Activated CD4-positive, CD25-positive, alpha-beta regulatory T cell treated with anti-CD3 and anti-CD28 coated beads, Interleukin-2, amount 50 U/mL, for 72 hours (primary cell): ENCODE measurements at regions not wholly inside any gene's neighbourhood (a gene's known extent, or its start where the extent isn't known, plus 50 kb on each side); places are given as distances from the start of the nearest gene placed in this dataset.
"Not testable (repeated sequence)": the region's sequence is repeated elsewhere in the genome, so short reads cannot be mapped to it uniquely, and the experiment has no call there.

Experiments
- DNase-seq: peaks from one replicate; pipeline ENCODE4 v3.0.0; 2021

DNA sequence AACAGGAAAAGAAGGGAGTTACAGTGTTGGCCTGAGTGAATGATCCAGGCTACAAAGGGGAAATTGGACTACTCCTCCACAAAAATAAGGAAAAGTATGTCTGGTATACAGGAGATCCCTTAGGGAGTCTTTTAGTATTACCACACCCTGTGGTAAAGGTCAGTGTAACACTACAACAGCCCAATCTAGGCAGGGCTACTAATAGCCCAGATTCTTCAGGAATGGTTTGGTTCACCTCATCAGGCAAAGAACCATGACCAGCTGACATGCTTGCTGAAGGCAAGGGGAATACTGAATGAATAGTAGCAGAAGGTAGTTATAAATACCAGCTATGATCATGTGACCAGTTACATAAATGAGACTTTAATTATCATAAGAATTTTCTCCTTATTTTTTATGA, 372.6 kb upstream of the ATP11B start:
- no peak for DNase-seq

DNA sequence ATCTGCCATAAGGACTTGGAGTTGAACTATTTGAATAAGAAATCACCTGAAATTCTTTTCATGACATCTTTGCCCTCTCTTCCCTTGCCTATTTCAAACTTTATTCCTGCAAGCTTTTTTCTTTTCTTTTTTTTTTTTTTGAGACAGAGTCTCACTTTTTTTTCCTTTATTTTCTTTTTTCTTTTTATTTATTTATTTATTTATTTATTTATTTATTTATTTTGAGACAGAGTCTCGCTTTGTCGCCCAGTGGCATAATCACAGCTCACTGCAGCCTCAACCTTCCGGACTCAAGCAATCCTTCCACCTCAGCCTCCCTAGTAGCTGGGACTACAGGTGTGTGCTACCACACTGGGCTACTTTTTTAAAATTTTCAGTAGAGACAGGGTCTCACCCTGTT, 369.3 kb upstream of the ATP11B start:
- no peak for DNase-seq

DNA sequence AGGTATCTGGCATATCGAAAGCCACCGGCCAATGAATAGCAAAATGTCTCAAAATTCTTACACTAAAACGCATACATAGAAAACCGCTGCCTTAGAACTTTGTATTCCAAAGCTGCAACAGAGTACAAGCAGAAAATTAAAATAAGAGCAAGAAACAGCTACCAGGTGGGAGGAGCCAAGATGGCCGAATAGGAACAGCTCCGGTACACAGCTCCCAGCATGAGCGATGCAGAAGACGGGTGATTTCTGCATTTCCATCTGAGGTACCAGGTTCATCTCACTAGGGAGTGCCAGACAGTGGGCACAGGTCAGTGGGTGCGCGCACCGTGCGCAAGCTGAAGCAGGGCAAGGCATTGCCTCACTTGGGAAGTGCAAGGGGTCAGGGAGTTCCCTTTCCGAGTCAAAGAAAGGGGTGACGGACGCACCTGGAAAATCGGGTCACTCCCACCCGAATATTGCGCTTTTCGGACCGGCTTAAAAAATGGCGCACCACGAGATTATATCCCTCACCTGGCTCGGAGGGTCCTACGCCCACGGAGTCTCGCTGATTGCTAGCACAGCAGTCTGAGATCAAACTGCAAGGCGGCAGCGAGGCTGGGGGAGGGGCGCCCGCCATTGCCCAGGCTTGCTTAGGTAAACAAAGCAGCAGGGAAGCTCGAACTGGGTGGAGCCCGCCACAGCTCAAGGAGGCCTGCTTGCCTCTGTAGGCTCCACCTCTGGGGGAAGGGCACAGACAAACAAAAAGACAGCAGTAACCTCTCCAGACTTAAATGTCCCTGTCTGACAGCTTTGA, 367.2 kb upstream of the ATP11B start:
- DNase-seq, result not testable (repeated sequence)

DNA sequence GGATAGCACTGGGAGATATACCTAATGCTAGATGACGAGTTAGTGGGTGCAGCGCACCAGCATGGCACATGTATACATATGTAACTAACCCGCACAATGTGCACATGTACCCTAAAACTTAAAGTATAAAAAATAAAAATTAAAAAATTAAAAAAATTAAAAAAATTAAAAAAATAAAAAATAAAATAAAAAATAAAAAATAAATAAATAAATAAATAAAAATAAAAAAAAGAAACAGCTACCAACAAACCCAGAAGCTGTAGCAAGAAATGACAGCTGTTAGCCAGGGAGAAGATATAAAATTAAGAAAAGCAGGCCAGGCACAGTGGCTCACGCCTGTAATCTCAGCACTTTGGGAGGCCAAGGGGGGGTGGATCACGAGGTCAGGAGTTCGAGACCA, 361.3 kb upstream of the ATP11B start:
- not testable (repeated sequence) for DNase-seq

DNA sequence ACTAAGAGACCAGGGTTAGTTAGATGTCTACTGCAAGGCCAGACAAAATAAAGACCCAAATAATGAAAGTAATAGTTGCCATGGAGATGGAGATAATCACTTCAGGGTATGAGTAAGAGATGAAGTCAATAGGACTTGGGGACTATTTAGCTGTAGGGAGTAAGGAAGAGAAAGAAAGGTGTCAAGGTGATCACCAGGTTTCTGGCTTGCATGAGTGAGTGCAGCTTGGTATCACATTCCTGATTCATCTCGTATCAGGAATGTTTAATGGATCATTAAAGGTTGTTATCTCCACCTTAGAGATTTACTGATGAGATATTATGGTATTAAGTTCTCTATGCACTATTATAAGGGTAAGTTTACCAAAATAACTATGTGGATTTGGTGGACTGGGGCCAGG, 357.4 kb upstream of the ATP11B start:
- no peak for DNase-seq

DNA sequence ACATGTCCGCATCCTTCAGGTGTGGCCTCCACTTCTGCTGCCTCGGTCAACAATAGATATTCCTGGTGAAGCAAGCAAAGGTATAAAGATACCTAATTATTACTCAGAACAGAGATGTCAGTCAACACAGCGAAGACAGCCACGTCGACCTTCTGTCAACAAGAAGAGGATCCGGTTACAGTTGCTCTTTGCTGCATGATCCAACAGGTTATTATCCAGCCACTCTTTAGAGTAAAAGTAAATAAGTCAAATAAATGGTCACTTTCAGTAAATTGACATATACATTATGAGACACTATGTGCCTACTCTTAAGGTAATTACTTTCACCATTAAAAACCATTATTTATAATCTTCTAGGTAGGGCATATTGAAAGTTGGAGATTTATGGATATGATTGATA, 356.8 kb upstream of the ATP11B start:
- no peak for DNase-seq

DNA sequence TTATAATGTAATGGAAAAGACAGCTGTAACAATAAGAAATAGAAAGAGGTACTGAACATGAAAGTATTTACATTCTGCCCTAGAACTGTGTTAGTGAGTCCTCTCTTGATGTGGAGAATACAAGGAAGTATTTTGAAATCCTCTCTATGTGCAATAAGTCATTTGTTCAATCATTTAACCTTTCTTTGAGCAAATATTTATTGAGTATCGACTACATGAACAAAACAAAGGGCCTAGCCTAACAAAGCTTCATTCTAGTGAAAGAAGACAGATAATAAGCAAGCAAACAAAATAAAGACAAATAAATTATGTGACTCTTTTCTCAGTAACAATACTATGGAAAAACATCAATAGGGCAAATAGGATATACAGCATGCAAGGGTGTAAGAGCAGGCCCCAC, 354.9 kb upstream of the ATP11B start:
- DNase-seq, result no peak

DNA sequence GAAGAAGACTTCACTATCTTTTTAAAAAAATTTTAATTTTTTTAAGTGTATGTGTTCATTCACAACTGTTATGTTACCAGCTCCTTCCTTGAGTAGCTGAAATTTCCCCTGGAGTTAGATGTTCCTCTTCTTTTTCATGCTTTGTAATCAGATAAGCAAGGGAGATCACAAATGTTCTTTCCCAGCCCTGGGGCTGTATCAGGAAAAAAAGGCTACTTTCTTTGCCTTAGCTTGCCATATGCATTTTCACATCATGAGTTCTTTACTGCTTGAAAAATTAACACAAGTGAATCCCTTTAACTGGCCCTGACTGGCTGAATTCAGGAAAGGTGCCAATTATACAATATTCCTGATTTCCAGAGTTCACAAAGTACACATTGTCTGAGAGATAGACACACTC, 353.2 kb upstream of the ATP11B start:
- DNase-seq, result no peak

DNA sequence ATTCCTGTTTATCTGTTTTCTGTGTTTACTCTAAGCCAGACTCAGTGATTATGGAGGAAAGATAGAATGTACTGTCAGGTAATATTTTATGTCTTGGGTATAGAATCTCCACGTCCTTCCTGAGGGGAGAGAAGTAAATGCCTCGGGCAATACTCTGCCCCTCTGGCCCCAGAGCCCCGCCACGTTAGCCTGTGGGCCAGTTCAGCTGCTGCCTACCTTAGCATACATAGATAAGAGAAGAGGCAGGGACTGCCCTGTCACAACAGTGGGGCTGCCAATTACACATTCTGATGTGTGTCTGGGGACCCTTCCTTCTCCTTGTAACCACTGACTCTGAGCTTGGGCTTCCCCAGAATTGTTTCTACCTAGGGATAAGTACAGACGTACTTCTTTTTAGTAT, 347.7 kb upstream of the ATP11B start:
- DNase-seq, result no peak

DNA sequence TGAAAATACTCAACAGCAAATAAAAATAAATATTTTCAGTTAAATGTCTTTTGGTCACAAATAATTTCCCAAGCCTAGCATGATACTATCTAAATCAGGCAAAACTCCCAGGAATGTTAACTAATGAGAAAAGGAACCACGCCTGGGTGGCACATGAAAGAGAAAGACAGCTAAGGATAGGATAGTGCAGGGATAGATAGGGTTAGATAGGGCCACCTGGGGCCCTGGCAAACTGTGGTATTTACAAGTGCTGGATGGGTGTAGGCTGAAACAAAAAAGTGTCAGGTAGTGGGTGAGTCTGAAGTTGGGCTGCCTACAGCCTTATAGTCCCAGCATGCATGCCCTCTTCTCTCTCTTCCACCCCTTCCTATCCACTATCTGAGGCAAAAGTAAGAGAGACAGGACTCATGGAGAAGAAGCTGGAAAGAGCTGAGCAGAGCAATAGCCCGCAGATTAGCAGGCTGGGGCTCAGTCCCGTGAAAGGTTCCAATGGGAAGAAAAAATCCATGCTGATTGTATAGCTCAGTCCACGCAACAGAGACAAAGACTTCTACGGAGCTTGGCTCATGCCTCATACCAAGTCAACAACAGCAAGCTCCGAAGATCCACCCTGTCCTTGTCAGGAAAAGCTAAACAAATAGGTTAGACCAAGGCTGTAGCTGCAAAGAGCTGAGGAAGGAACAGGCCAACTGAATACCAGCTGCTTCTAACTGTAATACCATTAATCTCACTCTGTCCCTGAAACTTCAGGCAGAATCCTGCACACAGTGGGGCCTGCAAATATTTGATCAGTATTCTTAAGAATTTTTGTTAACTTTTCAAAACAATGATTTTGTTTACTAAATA, 342.1 kb upstream of the ATP11B start:
- no peak for DNase-seq

DNA sequence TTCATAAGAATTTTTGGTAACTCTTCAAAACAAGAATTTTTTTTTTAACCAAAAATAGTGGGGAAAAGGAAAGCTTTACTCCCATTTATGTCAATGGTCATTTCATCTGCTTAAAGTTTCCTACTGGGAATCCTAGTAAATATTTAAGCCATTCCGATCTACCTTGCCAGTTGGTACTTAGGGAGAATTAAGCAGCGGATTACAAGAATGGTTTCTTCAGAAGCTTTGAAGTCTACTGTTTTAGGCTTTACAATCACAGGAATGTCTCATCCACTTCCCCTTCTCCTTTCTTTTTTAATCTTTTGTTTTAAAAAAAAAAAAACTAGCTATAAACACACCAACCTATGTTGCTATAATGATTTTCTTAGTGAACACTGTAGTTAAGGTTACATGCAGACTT, 341.4 kb upstream of the ATP11B start:
- DNase-seq, result no peak

DNA sequence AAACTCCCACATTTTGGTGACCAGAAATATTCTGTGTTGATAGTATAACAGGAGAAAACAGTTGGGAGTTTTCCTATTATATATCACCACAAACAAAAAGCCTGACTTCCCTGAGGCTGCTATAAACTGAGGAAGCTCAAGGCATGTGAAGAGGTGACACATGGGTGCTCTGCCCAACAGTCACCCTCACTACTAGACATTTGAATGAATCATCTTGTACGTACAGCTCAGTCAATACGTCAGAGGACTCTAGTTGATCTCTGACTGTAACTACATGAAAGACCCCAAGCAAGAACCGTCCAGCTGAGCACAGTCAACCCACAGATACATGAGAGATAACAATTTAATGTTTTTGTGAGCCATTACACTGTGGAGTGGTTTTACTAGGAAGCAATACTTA, 338.3 kb upstream of the ATP11B start:
- no peak for DNase-seq

DNA sequence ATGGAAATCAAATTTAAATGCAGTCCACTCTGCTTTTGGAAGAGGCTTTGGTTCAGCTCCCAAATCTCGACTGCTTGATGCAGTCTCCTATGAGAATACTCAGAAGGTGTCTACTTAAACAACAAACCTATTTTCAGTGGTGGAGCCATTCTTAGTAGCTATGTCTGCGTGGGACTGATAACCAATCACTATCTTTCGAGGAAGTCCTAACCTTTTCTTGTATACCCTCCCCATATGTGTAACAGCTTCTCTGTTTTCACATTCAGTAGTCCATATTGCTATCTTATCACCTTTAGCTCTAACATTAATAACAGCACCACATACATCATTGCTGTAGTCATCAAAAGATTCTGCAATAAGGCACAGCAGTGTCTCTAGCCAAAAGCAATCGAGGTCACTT, 333.0 kb upstream of the ATP11B start:
- no peak for DNase-seq

DNA sequence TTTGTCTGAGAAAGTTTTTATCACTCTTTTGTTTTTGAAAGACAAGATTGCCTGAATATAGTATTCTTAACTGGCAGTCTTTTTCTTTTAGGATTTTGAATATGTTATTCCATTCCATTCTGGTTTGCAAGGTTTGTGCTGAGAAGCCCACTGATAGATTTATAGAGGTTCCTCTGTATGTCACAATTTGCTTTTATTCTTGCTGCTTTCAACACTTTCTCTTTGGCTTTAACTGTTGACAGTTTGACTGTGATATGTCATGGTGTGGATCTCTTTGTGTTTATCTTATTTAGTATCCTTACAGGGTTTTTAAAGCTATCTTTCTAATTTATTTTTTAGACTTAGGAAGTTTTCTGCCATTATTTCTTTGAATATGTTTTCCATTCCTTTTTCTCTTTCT, 331.2 kb upstream of the ATP11B start:
- no peak for DNase-seq

DNA sequence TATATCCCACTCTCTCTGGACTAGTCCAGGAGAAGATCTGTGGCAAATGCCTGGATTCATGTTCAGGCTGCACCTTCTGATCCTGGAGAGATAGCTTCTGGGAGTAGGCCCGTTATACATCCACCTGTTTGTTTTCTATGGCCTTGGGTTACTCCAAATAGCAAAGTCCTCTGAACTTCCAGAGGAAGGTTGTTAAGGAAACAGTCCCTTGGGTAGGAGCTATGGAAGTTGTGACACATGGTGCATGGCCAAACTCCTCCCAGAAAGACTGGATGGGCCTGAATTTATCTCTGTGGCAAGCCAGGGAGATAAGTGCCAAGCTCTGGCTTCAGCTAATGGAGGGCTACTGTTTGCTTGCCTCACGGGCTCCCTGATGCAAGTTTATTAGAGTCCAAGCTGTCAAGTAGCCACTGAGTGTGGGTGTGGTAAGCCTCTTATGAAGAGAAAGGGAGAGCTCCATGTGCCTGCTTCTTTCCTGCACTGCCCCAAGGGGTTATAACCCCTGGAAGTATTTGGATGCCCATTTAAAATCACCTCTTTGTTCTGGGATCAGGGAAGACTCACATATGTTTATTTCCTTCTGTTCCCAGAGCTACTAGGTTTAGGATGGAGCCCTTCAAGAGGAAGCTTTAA, 328.7 kb upstream of the ATP11B start:
- no peak for DNase-seq

DNA sequence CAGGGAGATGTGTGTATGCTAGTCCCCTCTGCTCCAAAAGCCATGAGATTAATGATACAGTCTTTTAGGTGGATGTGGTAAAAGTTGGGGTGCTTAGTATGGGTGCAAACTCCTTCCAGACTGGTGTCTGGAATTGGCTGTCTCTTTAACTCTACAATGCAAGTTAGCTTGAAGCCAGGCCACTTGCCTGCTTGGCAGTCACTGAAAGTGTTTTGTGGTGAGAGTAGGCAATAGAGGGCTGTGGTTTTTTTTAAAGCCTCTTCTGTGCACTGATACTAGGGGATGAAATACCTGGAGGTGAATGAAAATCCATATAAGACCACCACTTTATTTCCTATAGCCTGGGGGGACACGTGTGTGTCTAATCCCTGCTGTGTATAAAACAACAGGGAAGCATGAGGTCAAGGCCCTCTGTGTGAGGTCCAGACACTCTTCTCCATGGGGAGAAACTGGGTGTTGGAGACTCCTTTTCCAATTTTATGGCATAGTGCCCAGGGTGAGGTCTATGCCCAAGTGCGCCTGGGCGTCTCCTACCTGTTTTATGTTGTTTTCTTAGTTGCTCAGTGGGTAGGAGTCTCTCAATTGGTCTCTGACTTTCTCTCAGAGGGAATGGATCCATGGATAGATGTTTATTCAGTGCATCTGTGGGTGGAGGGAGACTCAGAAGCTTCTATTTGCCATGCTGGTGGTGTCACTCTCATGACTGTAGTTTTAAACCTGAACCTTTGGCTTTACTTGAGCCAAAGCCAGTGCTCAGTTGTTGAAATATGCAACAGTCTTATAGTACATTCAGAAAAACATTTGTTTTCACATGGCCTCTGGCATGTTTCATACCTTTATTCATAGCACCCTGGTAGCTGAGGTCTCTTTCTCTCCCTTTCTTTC, 327.8 kb upstream of the ATP11B start:
- DNase-seq, result no peak

DNA sequence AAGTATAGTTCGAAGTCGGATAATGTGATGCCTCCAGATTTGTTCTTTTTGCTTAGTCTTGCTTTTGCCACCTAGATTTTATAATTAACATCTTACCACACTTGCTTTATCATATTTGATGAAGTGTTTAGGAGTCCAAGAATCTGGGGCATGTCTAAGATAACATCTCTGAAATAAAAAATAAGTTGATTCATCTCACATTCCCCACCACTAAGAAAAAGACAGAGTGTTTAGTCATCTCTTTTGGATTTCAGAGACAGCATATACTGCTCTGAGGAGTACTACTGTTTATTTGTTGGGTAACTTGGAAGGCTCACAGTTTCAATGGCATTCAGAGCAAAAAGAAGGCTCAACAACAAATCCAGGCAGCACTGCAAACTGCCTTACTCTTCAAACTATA, 324.2 kb upstream of the ATP11B start:
- no peak for DNase-seq

DNA sequence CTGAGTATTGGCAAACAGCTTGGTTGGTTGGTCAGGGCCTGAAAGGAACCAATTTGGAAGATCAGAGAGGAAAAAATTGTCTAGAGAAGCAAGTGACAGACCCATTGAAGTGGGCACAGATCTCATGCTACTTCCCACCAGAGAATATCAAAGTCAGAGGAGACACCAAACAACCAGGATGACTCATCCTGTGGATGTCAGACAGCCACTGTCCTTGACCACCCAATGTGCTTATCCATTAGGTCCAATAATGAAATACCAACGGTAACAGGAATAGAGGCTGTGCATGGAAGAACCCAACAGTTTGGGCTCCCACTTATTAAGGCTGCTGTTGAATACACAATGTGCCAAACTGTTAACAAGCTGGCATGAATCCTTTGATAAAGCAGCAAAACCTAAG, 323.1 kb upstream of the ATP11B start:
- DNase-seq, result no peak

DNA sequence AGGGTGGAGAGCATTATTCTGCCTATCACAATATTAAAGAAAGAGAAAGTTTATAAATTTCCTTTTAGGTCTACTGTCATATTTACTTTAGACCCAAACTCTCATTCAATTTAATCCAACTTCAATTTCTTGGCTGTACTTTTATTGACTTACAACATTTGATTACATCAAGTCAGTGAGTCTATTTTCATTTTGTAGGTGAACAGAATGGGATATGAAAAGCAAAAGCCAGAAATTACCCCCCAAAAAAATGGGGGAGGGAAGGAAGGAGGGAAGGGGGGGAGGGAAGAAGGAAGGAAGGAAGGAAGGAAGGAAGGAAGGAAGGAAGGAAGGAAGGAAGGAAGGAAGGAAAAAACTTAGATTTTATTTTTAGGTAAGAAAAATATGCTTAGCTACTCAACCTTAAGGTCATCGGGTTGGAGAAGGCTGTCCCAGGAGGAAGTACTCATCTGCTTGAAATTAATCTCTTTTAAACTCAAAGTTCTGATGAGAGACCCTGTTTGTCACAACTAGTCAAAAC, 320.1 kb upstream of the ATP11B start:
- DNase-seq, result no peak

DNA sequence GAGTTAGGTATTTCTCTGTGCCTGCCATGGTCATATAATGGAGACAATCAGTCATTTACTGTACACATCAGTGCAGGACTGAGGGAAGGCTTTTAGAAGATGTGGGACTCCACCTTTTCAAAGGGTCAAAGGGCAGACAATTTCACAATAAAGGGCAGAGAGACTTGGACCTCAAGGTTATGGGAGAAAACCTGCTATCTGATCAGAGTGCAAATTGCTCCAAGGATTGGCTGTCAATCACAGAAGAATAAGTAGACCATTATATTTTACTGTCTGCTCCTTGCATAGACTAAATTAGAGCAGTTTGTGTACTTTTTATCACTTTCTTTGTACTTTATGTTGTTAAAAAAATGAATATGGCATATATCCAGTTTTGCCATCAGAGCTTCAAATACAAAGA, 314.9 kb upstream of the ATP11B start:
- no peak for DNase-seq

DNA sequence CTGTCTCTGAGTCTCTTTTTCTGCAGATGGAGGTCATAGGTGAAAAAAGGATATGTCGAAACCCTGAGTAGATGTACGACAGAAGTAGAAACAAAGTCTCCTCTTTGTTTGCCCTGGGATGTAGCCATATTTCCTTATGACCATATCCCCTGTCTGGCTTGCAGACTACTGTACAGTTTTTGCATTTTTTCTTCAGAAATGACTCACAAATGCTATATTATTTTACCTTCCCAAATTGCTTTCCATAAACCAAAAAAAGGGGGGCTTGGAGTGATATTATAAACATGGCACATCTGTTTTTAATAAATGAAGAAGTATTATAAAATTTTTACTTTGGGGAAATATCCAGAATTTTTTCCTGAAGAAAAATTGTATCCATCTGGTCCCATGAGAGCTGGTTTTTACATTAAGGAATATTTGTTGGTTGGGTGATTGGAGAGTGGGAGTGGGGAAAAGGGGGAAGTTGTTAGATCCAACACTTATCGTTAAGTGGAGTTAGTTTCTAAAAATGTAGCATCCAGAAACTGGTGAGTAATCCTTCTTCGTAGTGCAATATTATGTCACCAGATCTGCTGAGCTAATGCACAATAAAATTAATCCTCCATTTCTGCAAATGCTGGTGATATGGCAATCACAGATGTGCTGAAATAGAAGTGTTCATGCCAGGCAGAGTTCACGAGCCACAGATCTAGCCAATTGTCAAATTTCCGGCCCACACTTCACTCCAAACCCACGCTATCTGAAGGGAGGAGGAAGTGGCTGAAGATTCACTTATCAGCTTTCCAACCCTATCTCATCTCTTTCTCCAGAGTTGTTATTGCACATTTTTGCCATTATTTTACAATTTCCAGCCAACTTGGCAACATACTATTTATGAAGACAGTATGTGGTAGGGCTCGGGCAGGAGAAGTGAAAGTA, 313.6 kb upstream of the ATP11B start:
- DNase-seq, result no peak

DNA sequence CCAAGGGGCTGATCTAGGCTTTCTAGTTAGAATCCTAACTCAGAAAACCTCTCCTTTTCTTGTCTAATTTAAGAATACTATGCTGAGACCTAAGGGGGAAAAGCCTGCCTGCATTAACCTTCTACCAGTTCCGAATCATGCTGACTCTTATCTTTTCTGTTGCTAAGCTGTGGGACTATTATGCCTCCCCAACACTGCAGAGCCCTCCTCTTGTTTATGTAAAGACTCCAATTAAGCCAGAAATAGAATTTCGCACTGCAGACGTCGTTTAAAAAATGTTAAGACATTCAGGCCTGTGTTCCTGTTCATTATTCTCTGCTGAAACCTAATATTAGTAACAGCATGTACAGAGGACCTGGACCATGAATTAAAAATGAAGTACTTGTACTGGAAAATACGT, 310.6 kb upstream of the ATP11B start:
- no peak for DNase-seq
